ENCODE measurements at regions not wholly inside any gene's neighbourhood (a gene's known extent, or its start where the extent isn't known, plus 50 kb on each side); places are given as distances from the start of the nearest gene placed in this dataset.

DNA sequence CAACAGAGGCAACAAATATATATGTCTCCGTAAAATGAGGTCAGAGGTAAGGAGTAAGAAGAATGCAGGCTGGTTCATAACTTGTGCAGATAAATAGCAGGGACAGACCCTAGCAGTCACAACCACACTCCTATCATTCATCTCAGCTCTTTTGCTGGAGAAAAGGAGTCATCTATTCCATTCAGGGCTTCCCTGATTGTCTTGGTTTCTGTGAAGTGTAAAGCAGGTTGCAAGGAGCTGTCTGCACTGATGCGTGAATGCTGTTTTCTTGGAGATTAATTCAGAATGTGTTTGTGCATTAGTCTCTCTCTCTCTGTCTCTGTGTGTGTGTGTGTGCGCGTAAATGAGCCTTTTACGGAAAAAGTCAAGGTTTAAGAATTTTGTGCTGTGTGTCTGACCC lies 643.3 kb upstream of the SORCS1 start:
- intact Hi-C loops (cut with micrococcal nuclease; ENCODE audit: unreplicated experiment) (no loop called here), in situ Hi-C loops (cut with HindIII; ENCODE audit: low pct_unique_long_range_greater_than_20kb, low sequenced_read_pairs) (no loop called here)
- TF ChIP-seq POLR2AphosphoS5 (IDR thresholded peaks at IDR 0.05; ENCODE audit: low read depth, low read length) (no peak), SIN3A (IDR thresholded peaks at IDR 0.05; ENCODE audit: borderline replicate concordance, insufficient read depth, low read depth, low read length) (no peak), TCF7L2 (IDR thresholded peaks at IDR 0.05; ENCODE audit: low read depth, low read length) (no peak), REST (IDR thresholded peaks at IDR 0.05; ENCODE audit: insufficient read depth in 1 of 2, low read depth in 2 of 2, low read length in 1 of 2) (no peak)
- TF ChIP-seq, protein P1, sequence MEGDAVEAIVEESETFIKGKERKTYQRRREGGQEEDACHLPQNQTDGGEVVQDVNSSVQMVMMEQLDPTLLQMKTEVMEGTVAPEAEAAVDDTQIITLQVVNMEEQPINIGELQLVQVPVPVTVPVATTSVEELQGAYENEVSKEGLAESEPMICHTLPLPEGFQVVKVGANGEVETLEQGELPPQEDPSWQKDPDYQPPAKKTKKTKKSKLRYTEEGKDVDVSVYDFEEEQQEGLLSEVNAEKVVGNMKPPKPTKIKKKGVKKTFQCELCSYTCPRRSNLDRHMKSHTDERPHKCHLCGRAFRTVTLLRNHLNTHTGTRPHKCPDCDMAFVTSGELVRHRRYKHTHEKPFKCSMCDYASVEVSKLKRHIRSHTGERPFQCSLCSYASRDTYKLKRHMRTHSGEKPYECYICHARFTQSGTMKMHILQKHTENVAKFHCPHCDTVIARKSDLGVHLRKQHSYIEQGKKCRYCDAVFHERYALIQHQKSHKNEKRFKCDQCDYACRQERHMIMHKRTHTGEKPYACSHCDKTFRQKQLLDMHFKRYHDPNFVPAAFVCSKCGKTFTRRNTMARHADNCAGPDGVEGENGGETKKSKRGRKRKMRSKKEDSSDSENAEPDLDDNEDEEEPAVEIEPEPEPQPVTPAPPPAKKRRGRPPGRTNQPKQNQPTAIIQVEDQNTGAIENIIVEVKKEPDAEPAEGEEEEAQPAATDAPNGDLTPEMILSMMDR (IDR thresholded peaks at IDR 0.05): no peak
- no peak for DNase-seq (ENCODE audit: low read depth, low spot score)
- Histone ChIP-seq H3K9me3 (ENCODE audit: control insufficient read depth, insufficient read depth, low read depth, low read length) (no peaks in the 10 kb centered on the region), H3K27ac (ENCODE audit: low read length) (no peak overlapping the region), H3K4me1 (ENCODE audit: control insufficient read depth, insufficient read depth, low read length) (no peaks in the 10 kb centered on the region), H3K27me3 (ENCODE audit: control insufficient read depth, insufficient read depth, low read length) (no peaks in the 10 kb centered on the region), H3K4me3 (ENCODE audit: low read depth in 2 of 2, low read length in 2 of 2) (no peak overlapping the region), H3K36me3 (ENCODE audit: control insufficient read depth, insufficient read depth, low read length) (no peaks in the 10 kb centered on the region)
- POLR2A ChIA-PET: no interaction called here
- CTCF ChIA-PET: no interaction called here
- no peak for ATAC-seq
- no TSS peak for BruUV-seq (replicated peaks)

DNA sequence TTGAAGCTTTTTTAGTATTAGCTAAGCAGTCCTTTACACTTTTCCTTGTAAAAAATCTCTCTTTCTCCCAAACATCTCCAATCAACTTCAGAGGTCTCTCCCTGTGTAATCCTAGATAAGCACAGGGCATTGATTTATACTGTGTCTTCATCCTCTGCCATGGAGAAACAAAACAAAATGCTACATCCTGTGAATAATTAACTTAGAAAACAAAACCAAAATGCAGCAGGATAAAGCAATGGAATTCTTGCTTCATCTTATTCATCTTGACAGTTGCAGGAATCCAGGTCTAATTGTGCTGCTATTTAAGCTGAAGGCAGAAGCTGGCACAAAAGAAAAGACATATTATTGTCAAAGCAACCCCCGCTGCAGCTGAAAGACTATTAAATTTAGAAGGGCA lies 641.5 kb upstream of the SORCS1 start:
- DNase-seq (ENCODE audit: low read depth, low spot score) (no peak), ATAC-seq (no peak)
- no TSS peak for BruUV-seq (replicated peaks)
- no peaks in the 10 kb centered on the region for H3K27me3 ChIP-seq (ENCODE audit: control insufficient read depth, insufficient read depth, low read length)
- no peak overlapping the region for H3K4me3 ChIP-seq (ENCODE audit: low read depth in 2 of 2, low read length in 2 of 2)
- ChIA-PET POLR2A (no interaction called here), CTCF (no interaction called here)
- no peaks in the 10 kb centered on the region for H3K36me3 ChIP-seq (ENCODE audit: control insufficient read depth, insufficient read depth, low read length)
- no peak overlapping the region for H3K27ac ChIP-seq (ENCODE audit: low read length)
- no peaks in the 10 kb centered on the region for H3K9me3 ChIP-seq (ENCODE audit: control insufficient read depth, insufficient read depth, low read depth, low read length)
- in situ Hi-C loops (cut with HindIII; ENCODE audit: low pct_unique_long_range_greater_than_20kb, low sequenced_read_pairs): no loop called here
- intact Hi-C loops (cut with micrococcal nuclease; ENCODE audit: unreplicated experiment): no loop called here
- no peaks in the 10 kb centered on the region for H3K4me1 ChIP-seq (ENCODE audit: control insufficient read depth, insufficient read depth, low read length)
- TF ChIP-seq SIN3A (IDR thresholded peaks at IDR 0.05; ENCODE audit: borderline replicate concordance, insufficient read depth, low read depth, low read length): no peak
- TF ChIP-seq REST (IDR thresholded peaks at IDR 0.05; ENCODE audit: insufficient read depth in 1 of 2, low read depth in 2 of 2, low read length in 1 of 2): no peak
- TF ChIP-seq TCF7L2 (IDR thresholded peaks at IDR 0.05; ENCODE audit: low read depth, low read length): no peak
- TF ChIP-seq, protein P1 (IDR thresholded peaks at IDR 0.05): no peak
- no peak for TF ChIP-seq POLR2AphosphoS5 (IDR thresholded peaks at IDR 0.05; ENCODE audit: low read depth, low read length)

Measured in Panc1 (cell line).